Heart left ventricle (tissue), 13 donors: ENCODE measurements at regions not wholly inside any gene's neighbourhood (a gene's known extent, or its start where the extent isn't known, plus 50 kb on each side); places are given as distances from the start of the nearest gene placed in this dataset.

Experiments
- POLR2A ChIP-seq, 2 donors: fragments of 450-650 bp; IDR thresholded peaks; one replicate each; pipeline ENCODE4 v1.6.1; 2017; ENCODE audit warnings: antibody characterized with exemption in 2 of 2, mild to moderate bottlenecking in 2 of 2, moderate library complexity in 2 of 2
- TF ChIP-seq, protein P1 (sequence below), 12 donors: fragments of 200-600 bp; sonication (generic) in 4 of 12; IDR thresholded peaks; one replicate each; pipeline versions ENCODE4 v1.5.0 to v1.8.0; 2018 to 2022; ENCODE audit warnings: antibody characterized with exemption in 12 of 12, mild to moderate bottlenecking in 5 of 12
- donor health status: ischemic (EF 13 %, LVEDD 7.1; RV severe dilation, severe dysfunction).
- donor health status: DM: no; HTN: yes; CAD: no.
- donor health status: DM: no; HTN: no; CAD: no.
- donor health status: ischemic (EF 25% LVEDD 6.9; RV normal size, moderate dysfunction).
- donor health status: ischemic (EF 25% LVEDD 5.7; RV mildly dilated, moderate dysfunction).
- donor health status: ischemic (EF 35%, LVEDD 5.7; RV mildly dilated, moderate dysfunction).
- donor health status: nonischemic (EF 11% LVEDD 7.7; RV severe dilation, severe dysfunction).
- donor health status: DM: yes; HTN: yes; CAD: no.
- donor health status: PGD.
- donor health status: ischemic (EF 29% LVEDD 5.4; RV normal size, mild dysfunction).
- donor health status: nonischemic (EF 23%, LVEDD 6.1; RV moderate dilation, normal function).

DNA sequence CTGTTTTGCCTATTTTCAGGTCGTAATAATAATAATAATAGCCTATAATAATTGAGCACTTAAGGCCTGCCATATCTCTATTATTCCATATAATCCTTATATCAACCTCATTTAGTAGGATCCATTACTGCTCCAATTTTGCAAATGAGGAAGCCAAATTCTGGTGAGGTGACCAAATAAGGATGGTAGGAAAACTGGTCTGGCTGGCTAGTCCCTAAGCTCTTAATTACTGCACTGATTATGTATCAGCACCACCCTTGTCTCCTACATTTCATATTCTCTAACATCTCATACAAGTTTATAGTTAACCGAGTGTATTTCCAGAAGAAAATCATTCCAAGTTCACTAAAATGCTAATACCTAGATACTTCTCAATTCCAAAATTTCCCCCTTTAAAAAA, 166.5 kb upstream of the RGMB start:
- TF ChIP-seq, protein P1, sequence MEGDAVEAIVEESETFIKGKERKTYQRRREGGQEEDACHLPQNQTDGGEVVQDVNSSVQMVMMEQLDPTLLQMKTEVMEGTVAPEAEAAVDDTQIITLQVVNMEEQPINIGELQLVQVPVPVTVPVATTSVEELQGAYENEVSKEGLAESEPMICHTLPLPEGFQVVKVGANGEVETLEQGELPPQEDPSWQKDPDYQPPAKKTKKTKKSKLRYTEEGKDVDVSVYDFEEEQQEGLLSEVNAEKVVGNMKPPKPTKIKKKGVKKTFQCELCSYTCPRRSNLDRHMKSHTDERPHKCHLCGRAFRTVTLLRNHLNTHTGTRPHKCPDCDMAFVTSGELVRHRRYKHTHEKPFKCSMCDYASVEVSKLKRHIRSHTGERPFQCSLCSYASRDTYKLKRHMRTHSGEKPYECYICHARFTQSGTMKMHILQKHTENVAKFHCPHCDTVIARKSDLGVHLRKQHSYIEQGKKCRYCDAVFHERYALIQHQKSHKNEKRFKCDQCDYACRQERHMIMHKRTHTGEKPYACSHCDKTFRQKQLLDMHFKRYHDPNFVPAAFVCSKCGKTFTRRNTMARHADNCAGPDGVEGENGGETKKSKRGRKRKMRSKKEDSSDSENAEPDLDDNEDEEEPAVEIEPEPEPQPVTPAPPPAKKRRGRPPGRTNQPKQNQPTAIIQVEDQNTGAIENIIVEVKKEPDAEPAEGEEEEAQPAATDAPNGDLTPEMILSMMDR (IDR thresholded peaks at IDR 0.05) = no peak
- TF ChIP-seq POLR2A (IDR thresholded peaks at IDR 0.05) = no peak
